Karpas-422 (cell line): ENCODE measurements at regions not wholly inside any gene's neighbourhood (a gene's known extent, or its start where the extent isn't known, plus 50 kb on each side); places are given as distances from the start of the nearest gene placed in this dataset.

ENCODE experiments used
- DNase-seq: peaks from one replicate; pipeline ENCODE4 v3.0.0-alpha.2; 2015
- H2AFZ ChIP-seq: fragments of 200-600 bp; sonication (generic); 2 replicates; pipeline ENCODE4 v1.6.1; 2014; ENCODE audit warnings: antibody characterized with exemption, low read length, mixed read lengths
- H3K27ac ChIP-seq: fragments of 200-600 bp; sonication (generic); 2 replicates; pipeline ENCODE4 v1.5.1; 2014; ENCODE audit warnings: mild to moderate bottlenecking, low read length, moderate library complexity
- H3K27me3 ChIP-seq: fragments of 200-600 bp; sonication (generic); 2 replicates; pipeline ENCODE4 v1.6.1; 2014; ENCODE audit warnings: low read length, mixed read lengths
- H3K36me3 ChIP-seq: fragments of 200-600 bp; sonication (generic); 2 replicates; pipeline ENCODE4 v1.6.1; 2014; ENCODE audit warnings: low read length, mixed read lengths; ENCODE audit not compliant: insufficient read depth
- H3K4me1 ChIP-seq: fragments of 200-600 bp; sonication (generic); 2 replicates; pipeline ENCODE4 v1.6.1; 2014; ENCODE audit warnings: mild to moderate bottlenecking, low read length, mixed read lengths
- H3K4me2 ChIP-seq: fragments of 200-600 bp; sonication (generic); 2 replicates; pipeline ENCODE4 v1.6.1; 2014; ENCODE audit warnings: low read length, low read depth, mild to moderate bottlenecking; ENCODE audit not compliant: poor library complexity, severe bottlenecking
- H3K4me3 ChIP-seq: fragments of 200-600 bp; sonication (generic); 2 replicates; pipeline ENCODE4 v1.5.1; 2014; ENCODE audit warnings: mild to moderate bottlenecking, antibody characterized with exemption, low read length, mixed read lengths
- H3K79me2 ChIP-seq: fragments of 200-600 bp; sonication (generic); 2 replicates; pipeline ENCODE4 v1.6.1; 2014; ENCODE audit warnings: mild to moderate bottlenecking, low read length, mixed read lengths
- H3K9ac ChIP-seq: fragments of 200-600 bp; sonication (generic); 2 replicates; pipeline ENCODE4 v1.6.0; 2014; ENCODE audit warnings: low read length
- H3K9me2 ChIP-seq: fragments of 200-600 bp; sonication (generic), shearing (Covaris generic); replicated peaks from 2 replicates; pipeline ENCODE4 v1.6.0; 2014; ENCODE audit warnings: mild to moderate bottlenecking, low read length, moderate library complexity; ENCODE audit not compliant: insufficient read depth
- H3K9me3 ChIP-seq: fragments of 300-700, 200-600 bp; sonication (generic); 2 replicates; pipeline ENCODE4 v1.6.1; 2014; ENCODE audit warnings: low read length, mixed read lengths
- H4K20me1 ChIP-seq: fragments of 200-600 bp; sonication (generic); 2 replicates; pipeline ENCODE4 v1.6.1; 2014; ENCODE audit warnings: mild to moderate bottlenecking, antibody characterized with exemption, low read length, low read depth; ENCODE audit not compliant: insufficient read depth

DNA sequence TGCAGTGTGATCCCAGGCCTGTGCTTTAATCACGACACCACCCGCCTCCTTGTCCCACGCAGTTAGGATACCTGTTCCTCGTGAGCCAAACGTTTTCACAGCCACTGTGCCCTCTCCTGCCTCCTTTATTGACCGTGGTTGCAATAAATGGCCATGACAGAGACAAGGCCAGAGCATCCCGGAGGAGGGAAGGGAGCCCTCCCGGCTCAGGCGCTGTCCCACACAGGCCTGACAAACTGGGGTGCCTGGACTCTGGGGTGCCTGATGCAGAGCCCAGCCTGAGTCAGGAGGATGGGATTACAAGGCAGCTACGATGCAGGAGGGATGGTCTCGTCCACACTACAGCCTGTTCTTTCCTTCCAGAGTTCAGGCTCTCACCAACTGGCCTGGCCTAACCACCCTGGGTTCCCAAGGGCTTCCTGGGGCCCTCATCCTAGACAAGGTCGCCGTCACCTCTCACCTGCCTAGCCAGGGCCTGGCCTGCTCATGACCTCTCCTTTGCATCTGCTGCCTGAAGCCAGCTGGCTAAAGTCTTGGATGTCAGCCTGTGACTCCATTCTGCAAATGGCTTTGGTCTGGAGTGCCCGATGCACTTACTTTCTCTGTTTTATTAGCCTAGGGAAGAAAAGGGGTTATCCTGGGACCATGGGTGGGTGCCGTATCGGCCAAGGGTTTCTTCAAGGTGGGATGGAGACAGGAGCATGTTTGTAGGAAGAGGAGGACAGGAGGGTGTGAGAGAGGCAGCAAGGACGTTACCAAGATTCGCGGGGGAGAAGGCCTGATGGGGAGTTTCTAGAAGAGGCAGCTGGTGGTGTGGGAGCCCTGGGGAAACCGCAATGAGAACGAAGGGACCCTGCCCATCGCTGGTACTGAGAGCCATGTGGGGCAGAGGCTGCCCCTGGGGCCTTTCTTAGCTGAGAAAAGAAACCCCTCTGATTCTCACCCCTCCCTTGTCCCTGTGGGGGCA, 234.3 kb upstream of the TNRC6C start:
- H3K4me1 ChIP-seq = no peaks in the 10 kb centered on the region
- no peak overlapping the region for H2AFZ ChIP-seq
- no peaks in the 10 kb centered on the region for H4K20me1 ChIP-seq
- H3K4me2 ChIP-seq = no peak overlapping the region
- H3K4me3 ChIP-seq = no peak overlapping the region
- no peak for DNase-seq
- no peaks in the 10 kb centered on the region for H3K36me3 ChIP-seq
- H3K9me3 ChIP-seq = no peaks in the 10 kb centered on the region
- no peak overlapping the region for H3K27ac ChIP-seq
- H3K79me2 ChIP-seq = no peaks in the 10 kb centered on the region
- H3K9ac ChIP-seq = no peak overlapping the region
- no peaks in the 10 kb centered on the region for H3K27me3 ChIP-seq
- H3K9me2 ChIP-seq = no peaks in the 10 kb centered on the region

- no peaks in the 10 kb centered on the region for H3K79me2 ChIP-seq
- H3K4me2 ChIP-seq = no peak overlapping the region
- no peaks in the 10 kb centered on the region for H3K9me3 ChIP-seq
- no peaks in the 10 kb centered on the region for H3K9me2 ChIP-seq
- no peak overlapping the region for H3K27ac ChIP-seq
- no peak for DNase-seq
- H3K4me3 ChIP-seq = no peak overlapping the region
- H3K27me3 ChIP-seq = no peaks in the 10 kb centered on the region
- no peaks in the 10 kb centered on the region for H4K20me1 ChIP-seq
- no peak overlapping the region for H2AFZ ChIP-seq
- H3K36me3 ChIP-seq = no peaks in the 10 kb centered on the region
- H3K4me1 ChIP-seq = no peaks in the 10 kb centered on the region
- H3K9ac ChIP-seq = no peak overlapping the region
Measured at GRCh38 chr17:77724876-77725615, 233.5 kb upstream of the TNRC6C start.

- Histone ChIP-seq H3K27me3 (no peaks in the 10 kb centered on the region), H2AFZ (no peak overlapping the region), H3K27ac (no peak overlapping the region), H3K79me2 (no peaks in the 10 kb centered on the region), H3K36me3 (no peaks in the 10 kb centered on the region), H4K20me1 (no peaks in the 10 kb centered on the region), H3K9ac (no peak overlapping the region), H3K4me3 (no peak overlapping the region), H3K9me2 (no peaks in the 10 kb centered on the region), H3K4me1 (no peaks in the 10 kb centered on the region), H3K4me2 (no peak overlapping the region), H3K9me3 (no peaks in the 10 kb centered on the region)
- DNase-seq = no peak
Measured at GRCh38 chr17:77725846-77726245, 232.7 kb upstream of the TNRC6C start.

- H3K79me2 ChIP-seq = no peaks in the 10 kb centered on the region
- H3K4me1 ChIP-seq = no peaks in the 10 kb centered on the region
- H3K9me2 ChIP-seq = no peaks in the 10 kb centered on the region
- H4K20me1 ChIP-seq = no peaks in the 10 kb centered on the region
- no peak overlapping the region for H3K27ac ChIP-seq
- no peak overlapping the region for H3K4me2 ChIP-seq
- H3K36me3 ChIP-seq = no peaks in the 10 kb centered on the region
- no peaks in the 10 kb centered on the region for H3K27me3 ChIP-seq
- no peak overlapping the region for H3K9ac ChIP-seq
- no peak for DNase-seq
- no peaks in the 10 kb centered on the region for H3K9me3 ChIP-seq
- no peak overlapping the region for H2AFZ ChIP-seq
- H3K4me3 ChIP-seq = no peak overlapping the region
Measured at GRCh38 chr17:77726549-77727006, 231.9 kb upstream of the TNRC6C start.

DNA sequence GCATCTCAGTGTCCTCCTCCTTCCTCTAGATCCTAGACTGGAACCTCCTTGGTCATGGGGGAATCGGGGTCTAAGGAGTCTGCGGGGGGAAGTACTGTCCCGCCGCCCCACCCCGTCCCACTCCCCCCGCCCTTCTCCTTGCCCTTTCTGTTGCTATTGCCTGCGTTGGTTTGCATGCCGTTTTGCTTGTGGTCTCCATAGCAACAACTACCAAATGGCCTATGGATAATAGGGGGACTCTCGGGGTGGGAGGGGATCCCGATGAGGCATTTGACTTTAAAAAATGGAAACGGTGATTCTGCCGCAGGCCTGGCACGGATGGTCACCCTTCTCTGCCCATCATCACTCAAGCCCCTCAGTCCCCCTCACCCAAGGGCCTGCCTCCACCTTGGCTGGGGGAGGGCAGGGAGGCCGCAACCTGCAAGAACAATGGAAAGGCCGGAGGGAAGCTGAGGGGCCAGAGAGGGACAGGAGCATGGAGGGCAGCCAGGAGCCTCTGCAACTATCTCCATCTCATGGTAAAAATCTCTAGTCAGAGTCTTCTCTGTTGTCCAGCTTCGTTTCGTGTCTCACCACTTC, 231.4 kb upstream of the TNRC6C start:
- Histone ChIP-seq H3K36me3 (no peaks in the 10 kb centered on the region), H3K9me2 (no peaks in the 10 kb centered on the region), H4K20me1 (no peaks in the 10 kb centered on the region), H2AFZ (no peak overlapping the region), H3K4me2 (no peak overlapping the region), H3K4me3 (no peak overlapping the region), H3K9ac (no peak overlapping the region), H3K79me2 (no peaks in the 10 kb centered on the region), H3K27me3 (no peaks in the 10 kb centered on the region), H3K9me3 (no peaks in the 10 kb centered on the region), H3K4me1 (no peaks in the 10 kb centered on the region), H3K27ac (no peak overlapping the region)
- no peak for DNase-seq

DNA sequence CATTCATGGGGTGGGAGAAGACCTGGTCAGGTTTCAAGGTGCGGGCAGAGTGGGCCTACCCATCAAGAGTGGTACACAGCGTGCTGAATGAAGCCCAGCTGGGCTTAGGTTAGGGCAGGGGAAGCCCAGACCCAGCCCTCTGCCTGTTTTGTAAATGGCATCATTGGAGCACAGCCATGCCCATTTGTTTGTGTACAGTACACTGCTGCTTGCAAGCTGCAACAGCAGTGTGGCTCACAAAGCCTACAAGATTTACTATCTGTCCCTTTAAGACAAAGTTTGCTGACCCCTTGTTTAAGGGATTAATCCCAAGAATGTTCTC, 230.1 kb upstream of the TNRC6C start:
- Histone ChIP-seq H3K4me3 (no peak overlapping the region), H3K9me3 (no peaks in the 10 kb centered on the region), H3K9me2 (no peaks in the 10 kb centered on the region), H3K9ac (no peak overlapping the region), H3K4me2 (no peak overlapping the region), H4K20me1 (no peaks in the 10 kb centered on the region), H3K79me2 (no peaks in the 10 kb centered on the region), H3K4me1 (no peaks in the 10 kb centered on the region), H3K27me3 (0 out of 2 replicates have a peak, but pooled peaks cover 4% of the 10 kb centered on the region), H2AFZ (no peak overlapping the region), H3K27ac (no peak overlapping the region), H3K36me3 (no peaks in the 10 kb centered on the region)
- no peak for DNase-seq

GRCh38 chr17:77728871-77729270, 229.6 kb upstream of the TNRC6C start:
- Histone ChIP-seq H3K9me3 (no peaks in the 10 kb centered on the region), H3K79me2 (no peaks in the 10 kb centered on the region), H3K4me2 (no peak overlapping the region), H3K4me3 (no peak overlapping the region), H2AFZ (no peak overlapping the region), H3K9ac (no peak overlapping the region), H4K20me1 (no peaks in the 10 kb centered on the region), H3K27me3 (0 out of 2 replicates have a peak, but pooled peaks cover 6% of the 10 kb centered on the region), H3K36me3 (no peaks in the 10 kb centered on the region), H3K9me2 (no peaks in the 10 kb centered on the region), H3K4me1 (no peaks in the 10 kb centered on the region), H3K27ac (no peak overlapping the region)
- no peak for DNase-seq

GRCh38 chr17:77729587-77729986, 228.9 kb upstream of the TNRC6C start:
- no peak overlapping the region for H3K4me3 ChIP-seq
- no peaks in the 10 kb centered on the region for H4K20me1 ChIP-seq
- H3K4me2 ChIP-seq = no peak overlapping the region
- DNase-seq = no peak
- no peaks in the 10 kb centered on the region for H3K9me3 ChIP-seq
- H3K4me1 ChIP-seq = no peaks in the 10 kb centered on the region
- 0 out of 2 replicates have a peak, but pooled peaks cover 6% of the 10 kb centered on the region for H3K27me3 ChIP-seq
- H3K27ac ChIP-seq = no peak overlapping the region
- no peaks in the 10 kb centered on the region for H3K9me2 ChIP-seq
- no peak overlapping the region for H3K9ac ChIP-seq
- no peaks in the 10 kb centered on the region for H3K79me2 ChIP-seq
- H3K36me3 ChIP-seq = no peaks in the 10 kb centered on the region
- no peak overlapping the region for H2AFZ ChIP-seq
